Stimulated activated CD8-positive, alpha-beta memory T cell treated with anti-CD3 and anti-CD28 coated beads, Interleukin-7, amount 100 ng/mL, for 1 hour (primary cell): ENCODE measurements at regions not wholly inside any gene's neighbourhood (a gene's known extent, or its start where the extent isn't known, plus 50 kb on each side); places are given as distances from the start of the nearest gene placed in this dataset.
A peak's percentile ranks its signal among the peaks of the same experiment; 100 is the strongest.
"Not testable (repeated sequence)": the region's sequence is repeated elsewhere in the genome, so short reads cannot be mapped to it uniquely, and the experiment has no call there.

Source experiments
- DNase-seq, 2 donors: peaks; one replicate each; pipeline ENCODE4 v3.0.0-alpha.2; 2020; ENCODE audit warnings: low read depth in 2 of 2

GRCh38 chr12:93978553-93978952 is 169.8 kb upstream of the PLXNC1 start:
- no peak for DNase-seq

- no peak for DNase-seq
Observed at GRCh38 chr12:93979189-93979588, 169.2 kb upstream of the PLXNC1 start.

- no peak for DNase-seq
Observed at GRCh38 chr12:93980711-93981110, 167.7 kb upstream of the PLXNC1 start.

GRCh38 chr12:93981411-93981810 is 167.0 kb upstream of the PLXNC1 start:
- no peak for DNase-seq

GRCh38 chr12:93982771-93983315 is 165.5 kb upstream of the PLXNC1 start:
- DNase-seq = no peak

GRCh38 chr12:93984005-93984404 is 164.4 kb upstream of the PLXNC1 start:
- no peak for DNase-seq

GRCh38 chr12:93989949-93990348 is 158.4 kb upstream of the PLXNC1 start:
- DNase-seq = no peak

GRCh38 chr12:93990832-93991803 is 157.3 kb upstream of the PLXNC1 start:
- DNase-seq = no peak

GRCh38 chr12:93991829-93992461 is 156.4 kb upstream of the PLXNC1 start:
- no peak for DNase-seq

GRCh38 chr12:93994721-93995120 is 153.7 kb upstream of the PLXNC1 start:
- no peak for DNase-seq

GRCh38 chr12:93996321-93996720 is 152.1 kb upstream of the PLXNC1 start:
- DNase-seq = no peak

GRCh38 chr12:94001691-94002090 is 146.7 kb upstream of the PLXNC1 start:
- DNase-seq = no peak

GRCh38 chr12:94002925-94003324 is 145.5 kb upstream of the PLXNC1 start:
- not testable (repeated sequence) for DNase-seq

GRCh38 chr12:94007833-94008232 is 140.5 kb upstream of the PLXNC1 start:
- DNase-seq = peak in 1 of 2 donors; percentile 10

GRCh38 chr12:94010307-94010706 is 138.1 kb upstream of the PLXNC1 start:
- no peak for DNase-seq

- DNase-seq = no peak
Observed at GRCh38 chr12:94012071-94012470, 136.3 kb upstream of the PLXNC1 start.

- DNase-seq = no peak
Observed at GRCh38 chr12:94012590-94012989, 135.8 kb upstream of the PLXNC1 start.

GRCh38 chr12:94017247-94017646 is 131.1 kb upstream of the PLXNC1 start:
- DNase-seq = not testable (repeated sequence)

- DNase-seq = no peak
Observed at GRCh38 chr12:94020335-94020734, 128.0 kb upstream of the PLXNC1 start.

GRCh38 chr12:94023879-94024278 is 124.5 kb upstream of the PLXNC1 start:
- DNase-seq = no peak

- no peak for DNase-seq
Observed at GRCh38 chr12:94025068-94025467, 123.3 kb upstream of the PLXNC1 start.

GRCh38 chr12:94025756-94026155 is 122.6 kb upstream of the PLXNC1 start:
- DNase-seq = no peak

- DNase-seq = no peak
Observed at GRCh38 chr12:94026596-94026995, 121.8 kb upstream of the PLXNC1 start.
